PC-3 (cell line): ENCODE measurements at regions not wholly inside any gene's neighbourhood (a gene's known extent, or its start where the extent isn't known, plus 50 kb on each side); places are given as distances from the start of the nearest gene placed in this dataset.

Experiments
- ATAC-seq: fragments of 200-7000 bp; cut with Tn5 transposase; 2 replicates; pipeline ENCODE4 v1.9.1; 2020; ENCODE audit warnings: mild to moderate bottlenecking, moderate library complexity
- BruUV-seq: library from RNA; stranded (reverse); fragments of 400-500 nt; replicated peaks from 2 replicates; lab custom pipeline; 2021; lab: Mats Ljungman, UMichigan
- CTCF ChIA-PET: fragments of 300-600 bp; sonication (Branson Sonifier 250); formaldehyde crosslinking; loops from one replicate; lab custom pipeline; 2022; ENCODE audit warnings: antibody characterized with exemption; lab: Charles Lee
- POLR2A ChIA-PET: fragments of 300-600 bp; sonication (Branson Sonifier 250); formaldehyde crosslinking; loops from one replicate; lab custom pipeline; 2022; ENCODE audit warnings: antibody characterized with exemption; ENCODE audit not compliant: unreplicated experiment; lab: Charles Lee
- DNase-seq: peaks from one replicate; pipeline ENCODE4 v3.0.0-alpha.2; 2015
- H2AFZ ChIP-seq: fragments of 300-600 bp; sonication (generic); 2 replicates; pipeline ENCODE4 v1.6.0; 2016; ENCODE audit warnings: antibody characterized with exemption, low read length
- H3F3A ChIP-seq: fragments of 300-600 bp; sonication (generic); one replicate; pipeline ENCODE4 v1.6.0; 2017; ENCODE audit warnings: antibody characterized with exemption, low read length, control low read depth, mild to moderate bottlenecking; ENCODE audit not compliant: unreplicated experiment
- H3K27ac ChIP-seq: fragments of 300-600 bp; sonication (generic); 2 replicates; pipeline ENCODE4 v1.5.1; 2016; ENCODE audit warnings: mild to moderate bottlenecking, low read length
- H3K27me3 ChIP-seq: fragments of 300-600 bp; sonication (generic); 2 replicates; pipeline ENCODE4 v1.6.1; 2016; ENCODE audit warnings: low read length, mixed read lengths
- H3K36me3 ChIP-seq: fragments of 300-600 bp; sonication (generic); 2 replicates; pipeline ENCODE4 v1.6.1; 2016; ENCODE audit warnings: low read depth, mixed run types, low read length, mixed read lengths
- H3K4me1 ChIP-seq: fragments of 300-600 bp; sonication (generic); 2 replicates; pipeline ENCODE4 v1.5.1; 2016; ENCODE audit warnings: low read length; ENCODE audit not compliant: insufficient read depth
- H3K4me2 ChIP-seq: fragments of 300-600 bp; sonication (generic); 2 replicates; pipeline ENCODE4 v1.6.0; 2016; ENCODE audit warnings: low read length
- H3K4me3 ChIP-seq: fragments of 300-600 bp; sonication (generic); 2 replicates; pipeline ENCODE4 v1.5.1; 2016; ENCODE audit warnings: mild to moderate bottlenecking, low read length, mixed read lengths
- H3K79me2 ChIP-seq: fragments of 300-600 bp; sonication (generic); 2 replicates; pipeline ENCODE4 v1.6.1; 2017; ENCODE audit warnings: low read length, mixed read lengths
- H3K9ac ChIP-seq: fragments of 300-600 bp; sonication (generic); 2 replicates; pipeline ENCODE4 v1.6.0; 2016; ENCODE audit warnings: mild to moderate bottlenecking, low read length
- H3K9me2 ChIP-seq: fragments of 300-600 bp; sonication (generic); replicated peaks from 2 replicates; pipeline ENCODE4 v1.6.1; 2016; ENCODE audit warnings: mixed run types, low read length, mixed read lengths
- H3K9me3 ChIP-seq: fragments of 300-600 bp; sonication (generic); 2 replicates; pipeline ENCODE4 v1.6.1; 2016; ENCODE audit warnings: low read length, mixed read lengths
- H4K20me1 ChIP-seq: fragments of 300-600 bp; sonication (generic); 2 replicates; pipeline ENCODE4 v1.6.1; 2016; ENCODE audit warnings: low read length, mixed read lengths
- EZH2 ChIP-seq: fragments of 300-600 bp; sonication (generic); IDR thresholded peaks from one replicate; pipeline ENCODE4 v1.6.1; 2017; ENCODE audit warnings: antibody characterized with exemption, mild to moderate bottlenecking, low read length; ENCODE audit not compliant: unreplicated experiment
- EZH2phosphoT487 ChIP-seq: fragments of 300-600 bp; sonication (generic); IDR thresholded peaks from 2 replicates; pipeline ENCODE4 v1.6.1; 2018; ENCODE audit warnings: mild to moderate bottlenecking, antibody characterized with exemption, low read length, borderline replicate concordance
- intact Hi-C: fragments of 100-400 bp; cut with micrococcal nuclease; formaldehyde crosslinking; loops from 2 replicates; pipeline ENCODE4 v1.9.0; 2023
- TF ChIP-seq, protein P1 (sequence below): fragments of 300-600 bp; sonication (generic); conservative IDR thresholded peaks from 2 replicates; pipeline ENCODE4 v1.5.1; 2017; ENCODE audit warnings: antibody characterized with exemption, low read depth, mild to moderate bottlenecking, low read length

DNA sequence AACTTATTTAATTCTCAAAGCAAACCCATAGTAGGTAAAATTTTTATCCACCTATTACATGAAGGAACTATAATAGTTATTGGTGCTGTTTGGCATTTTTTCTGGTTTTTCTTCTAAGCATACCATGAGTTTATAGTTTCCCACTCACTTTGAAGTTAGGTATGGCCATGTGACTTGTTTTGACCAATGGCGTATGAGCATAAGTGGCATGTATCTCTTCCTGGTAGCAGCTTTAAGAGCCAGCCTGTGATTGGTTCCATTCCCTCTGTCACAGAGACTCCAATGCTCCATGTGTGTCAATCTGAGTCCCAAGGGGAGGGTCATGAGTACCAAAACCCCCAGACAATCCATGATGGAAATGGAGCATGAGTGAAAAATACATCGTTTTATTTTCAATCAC, 282.9 kb upstream of the N4BP1 start:
- intact Hi-C loops = no loop called here
- no peaks in the 10 kb centered on the region for H3K4me1 ChIP-seq
- H3K9me2 ChIP-seq = no peaks in the 10 kb centered on the region
- no peaks in the 10 kb centered on the region for H4K20me1 ChIP-seq
- H3K27ac ChIP-seq = no peak overlapping the region
- no TSS peak for BruUV-seq
- H3K36me3 ChIP-seq = no peaks in the 10 kb centered on the region
- H3K27me3 ChIP-seq = peaks cover 38% of the 10 kb centered on the region
- H2AFZ ChIP-seq = no peak overlapping the region
- no peaks in the 10 kb centered on the region for H3F3A ChIP-seq
- no peak for DNase-seq
- H3K79me2 ChIP-seq = no peaks in the 10 kb centered on the region
- CTCF ChIA-PET = no interaction called here
- ATAC-seq = no peak
- no peak overlapping the region for H3K4me2 ChIP-seq
- POLR2A ChIA-PET = no interaction called here
- no peaks in the 10 kb centered on the region for H3K9me3 ChIP-seq
- no peak overlapping the region for H3K4me3 ChIP-seq
- TF ChIP-seq, protein P1, sequence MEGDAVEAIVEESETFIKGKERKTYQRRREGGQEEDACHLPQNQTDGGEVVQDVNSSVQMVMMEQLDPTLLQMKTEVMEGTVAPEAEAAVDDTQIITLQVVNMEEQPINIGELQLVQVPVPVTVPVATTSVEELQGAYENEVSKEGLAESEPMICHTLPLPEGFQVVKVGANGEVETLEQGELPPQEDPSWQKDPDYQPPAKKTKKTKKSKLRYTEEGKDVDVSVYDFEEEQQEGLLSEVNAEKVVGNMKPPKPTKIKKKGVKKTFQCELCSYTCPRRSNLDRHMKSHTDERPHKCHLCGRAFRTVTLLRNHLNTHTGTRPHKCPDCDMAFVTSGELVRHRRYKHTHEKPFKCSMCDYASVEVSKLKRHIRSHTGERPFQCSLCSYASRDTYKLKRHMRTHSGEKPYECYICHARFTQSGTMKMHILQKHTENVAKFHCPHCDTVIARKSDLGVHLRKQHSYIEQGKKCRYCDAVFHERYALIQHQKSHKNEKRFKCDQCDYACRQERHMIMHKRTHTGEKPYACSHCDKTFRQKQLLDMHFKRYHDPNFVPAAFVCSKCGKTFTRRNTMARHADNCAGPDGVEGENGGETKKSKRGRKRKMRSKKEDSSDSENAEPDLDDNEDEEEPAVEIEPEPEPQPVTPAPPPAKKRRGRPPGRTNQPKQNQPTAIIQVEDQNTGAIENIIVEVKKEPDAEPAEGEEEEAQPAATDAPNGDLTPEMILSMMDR = no peak
- no peak for TF ChIP-seq EZH2phosphoT487
- TF ChIP-seq EZH2 = no peak
- H3K9ac ChIP-seq = no peak overlapping the region

DNA sequence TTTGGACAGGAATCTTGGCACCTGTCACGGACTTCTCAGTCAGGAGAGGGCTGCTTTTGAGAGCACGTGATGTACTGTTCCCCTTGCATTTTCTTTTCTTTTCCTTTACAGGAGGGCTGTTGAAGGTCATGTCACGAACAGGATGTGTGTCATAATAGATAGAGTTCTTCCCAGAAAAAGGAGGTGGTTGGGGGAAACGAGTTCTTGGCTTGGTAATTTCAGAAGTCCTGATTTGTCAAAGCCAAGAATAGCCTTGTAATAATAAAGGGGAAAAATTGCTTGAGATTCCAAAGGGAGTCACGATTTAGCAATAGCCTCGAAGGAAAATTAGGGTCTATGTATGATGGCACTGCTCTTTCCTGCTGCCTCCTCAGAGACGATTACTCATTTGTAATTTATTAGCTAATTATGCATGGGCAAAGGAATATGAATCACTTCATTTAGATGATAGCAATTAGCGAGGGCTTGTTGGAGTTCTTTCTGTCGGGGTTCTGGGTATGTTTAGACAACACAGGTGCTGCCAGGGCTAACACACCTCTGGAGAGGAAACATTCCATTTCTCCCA, 277.7 kb upstream of the N4BP1 start:
- DNase-seq (no peak), ATAC-seq (no peak)
- Histone ChIP-seq H2AFZ (no peak overlapping the region), H3K36me3 (no peaks in the 10 kb centered on the region), H3K27ac (no peak overlapping the region), H3K4me3 (no peak overlapping the region), H4K20me1 (no peaks in the 10 kb centered on the region), H3K4me2 (no peak overlapping the region), H3F3A (no peaks in the 10 kb centered on the region), H3K9me2 (no peaks in the 10 kb centered on the region), H3K4me1 (no peaks in the 10 kb centered on the region), H3K27me3 (peaks cover 22% of the 10 kb centered on the region), H3K9ac (no peak overlapping the region), H3K9me3 (no peaks in the 10 kb centered on the region), H3K79me2 (no peaks in the 10 kb centered on the region)
- POLR2A ChIA-PET = no interaction called here
- TF ChIP-seq EZH2phosphoT487 (no peak), EZH2 (no peak)
- TF ChIP-seq, protein P1 = no peak
- CTCF ChIA-PET = no interaction called here
- intact Hi-C loops = no loop called here
- BruUV-seq = no TSS peak

DNA sequence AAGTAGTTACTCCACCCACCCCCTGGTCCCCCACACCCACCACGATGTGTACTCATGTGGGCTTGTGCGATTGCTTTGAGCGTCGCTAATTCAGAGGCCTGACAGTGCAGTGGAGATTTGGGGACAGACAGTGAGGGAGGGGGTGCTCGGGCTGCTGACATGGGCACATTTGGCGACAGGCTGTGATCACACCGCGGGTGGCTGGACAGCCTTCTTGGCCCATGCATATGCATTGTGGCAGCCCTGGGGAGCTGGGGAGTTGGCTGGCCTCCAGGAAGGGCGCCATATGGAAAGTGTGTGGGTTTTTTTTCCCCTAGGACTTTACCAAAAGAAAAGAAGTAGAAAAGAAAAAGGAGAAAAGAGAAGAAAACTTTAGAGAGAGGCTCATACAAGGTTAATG, 275.5 kb upstream of the N4BP1 start:
- H3K4me1 ChIP-seq = no peaks in the 10 kb centered on the region
- ATAC-seq = no peak

More for the DNA sequence above, 275.5 kb upstream of the N4BP1 start:
- TF ChIP-seq EZH2 = no peak
- TF ChIP-seq, protein P1 = no peak
- no peak for TF ChIP-seq EZH2phosphoT487
- H4K20me1 ChIP-seq = no peaks in the 10 kb centered on the region
- H3K9me3 ChIP-seq = no peaks in the 10 kb centered on the region
- H3K27ac ChIP-seq = no peak overlapping the region
- no peaks in the 10 kb centered on the region for H3F3A ChIP-seq
- POLR2A ChIA-PET = no interaction called here
- no peak overlapping the region for H2AFZ ChIP-seq
- peaks cover 8% of the 10 kb centered on the region for H3K27me3 ChIP-seq
- no peak overlapping the region for H3K9ac ChIP-seq
- no peaks in the 10 kb centered on the region for H3K9me2 ChIP-seq
- CTCF ChIA-PET = interaction anchor here (0.6 kb wide), 1 partner anchor 18 kb away, joined by 3 read pairs; no protein-coding TSS in a partner anchor
- no peak overlapping the region for H3K4me2 ChIP-seq
- intact Hi-C loops = no loop called here
- no peak for DNase-seq
- no peaks in the 10 kb centered on the region for H3K36me3 ChIP-seq
- no peaks in the 10 kb centered on the region for H3K79me2 ChIP-seq
- H3K4me3 ChIP-seq = no peak overlapping the region
- no TSS peak for BruUV-seq
